Liver (tissue), 3 donors: ENCODE measurements at regions not wholly inside any gene's neighbourhood (a gene's known extent, or its start where the extent isn't known, plus 50 kb on each side); places are given as distances from the start of the nearest gene placed in this dataset.

Source experiments
- FOXA1 ChIP-seq: IDR thresholded peaks from 2 replicates; pipeline ENCODE4 v1.6.1; 2016; ENCODE audit warnings: antibody characterized with exemption
- GABPA ChIP-seq, 2 donors: IDR thresholded peaks in 1 of 2; conservative IDR thresholded peaks in 1 of 2; 2 replicates each; pipeline ENCODE4 v1.6.1; 2016; ENCODE audit warnings: antibody characterized with exemption in 2 of 2, mild to moderate bottlenecking in 1 of 2, moderate library complexity in 1 of 2
- HNF4A ChIP-seq, 2 donors: conservative IDR thresholded peaks; 2 replicates each; pipeline ENCODE4 v1.6.1; 2016; ENCODE audit warnings: antibody characterized with exemption in 2 of 2, mild to moderate bottlenecking in 2 of 2
- JUND ChIP-seq, 2 donors: IDR thresholded peaks; 2 replicates each; pipeline ENCODE4 v1.6.1; 2016; ENCODE audit warnings: antibody characterized with exemption in 2 of 2
- RAD21 ChIP-seq, 2 donors: IDR thresholded peaks; 2 replicates each; pipeline ENCODE4 v1.6.1; 2016; ENCODE audit warnings: antibody characterized with exemption in 2 of 2, mild to moderate bottlenecking in 2 of 2
- SP1 ChIP-seq: IDR thresholded peaks from 2 replicates; pipeline ENCODE4 v1.6.1; 2018; ENCODE audit warnings: antibody characterized with exemption, mild to moderate bottlenecking
- TAF1 ChIP-seq: conservative IDR thresholded peaks from 2 replicates; pipeline ENCODE4 v1.6.1; 2016; ENCODE audit warnings: antibody characterized with exemption, mild to moderate bottlenecking
- TF ChIP-seq, protein P1 (sequence below): fragments of 150-350 bp; IDR thresholded peaks from 2 replicates; pipeline ENCODE4 v1.5.1; 2017; ENCODE audit warnings: improper control_type of control experiment, low read depth, low read length; ENCODE audit not compliant: missing input control
- TF ChIP-seq, protein P2 (sequence below): IDR thresholded peaks from 2 replicates; pipeline ENCODE4 v1.6.1; 2016; ENCODE audit warnings: antibody characterized with exemption
- donor health status: healthy.
- donor health status: healthy.

DNA sequence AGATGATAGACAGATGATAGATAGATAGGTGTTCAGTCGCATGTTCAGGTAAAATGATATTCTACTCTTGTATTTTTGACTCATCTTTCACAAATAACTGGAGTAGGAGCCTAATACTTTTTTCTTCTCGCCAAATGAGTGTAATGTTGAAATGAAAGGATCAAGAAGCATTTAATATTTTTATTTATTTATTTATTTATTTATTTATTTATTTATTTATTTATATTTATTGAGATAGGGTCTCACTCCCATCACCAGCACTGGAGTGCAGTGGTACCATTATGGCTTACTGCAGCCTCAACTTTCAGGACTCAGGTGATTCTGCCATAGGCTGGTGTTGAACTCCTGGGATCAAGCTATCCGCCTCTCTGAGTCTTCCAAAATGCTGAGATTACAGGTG is 298.8 kb downstream of the KCNC2 start:
- TF ChIP-seq, protein P1, sequence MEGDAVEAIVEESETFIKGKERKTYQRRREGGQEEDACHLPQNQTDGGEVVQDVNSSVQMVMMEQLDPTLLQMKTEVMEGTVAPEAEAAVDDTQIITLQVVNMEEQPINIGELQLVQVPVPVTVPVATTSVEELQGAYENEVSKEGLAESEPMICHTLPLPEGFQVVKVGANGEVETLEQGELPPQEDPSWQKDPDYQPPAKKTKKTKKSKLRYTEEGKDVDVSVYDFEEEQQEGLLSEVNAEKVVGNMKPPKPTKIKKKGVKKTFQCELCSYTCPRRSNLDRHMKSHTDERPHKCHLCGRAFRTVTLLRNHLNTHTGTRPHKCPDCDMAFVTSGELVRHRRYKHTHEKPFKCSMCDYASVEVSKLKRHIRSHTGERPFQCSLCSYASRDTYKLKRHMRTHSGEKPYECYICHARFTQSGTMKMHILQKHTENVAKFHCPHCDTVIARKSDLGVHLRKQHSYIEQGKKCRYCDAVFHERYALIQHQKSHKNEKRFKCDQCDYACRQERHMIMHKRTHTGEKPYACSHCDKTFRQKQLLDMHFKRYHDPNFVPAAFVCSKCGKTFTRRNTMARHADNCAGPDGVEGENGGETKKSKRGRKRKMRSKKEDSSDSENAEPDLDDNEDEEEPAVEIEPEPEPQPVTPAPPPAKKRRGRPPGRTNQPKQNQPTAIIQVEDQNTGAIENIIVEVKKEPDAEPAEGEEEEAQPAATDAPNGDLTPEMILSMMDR = no peak
- TF ChIP-seq JUND (IDR thresholded peaks at IDR 0.05) = no peak
- TF ChIP-seq HNF4A (conservative IDR thresholded peaks at IDR 0.05) = no peak
- TF ChIP-seq SP1 = no peak
- TF ChIP-seq RAD21 (IDR thresholded peaks at IDR 0.05) = no peak
- TF ChIP-seq FOXA1 = no peak
- TF ChIP-seq GABPA (IDR thresholded peaks at IDR 0.05 in 1 of 2, conservative IDR thresholded peaks at IDR 0.05 in 1 of 2) = no peak
- TF ChIP-seq TAF1 = no peak
- TF ChIP-seq, protein P2, sequence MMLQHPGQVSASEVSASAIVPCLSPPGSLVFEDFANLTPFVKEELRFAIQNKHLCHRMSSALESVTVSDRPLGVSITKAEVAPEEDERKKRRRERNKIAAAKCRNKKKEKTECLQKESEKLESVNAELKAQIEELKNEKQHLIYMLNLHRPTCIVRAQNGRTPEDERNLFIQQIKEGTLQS = no peak
